Esophagus muscularis mucosa (tissue), 4 donors: ENCODE measurements at regions not wholly inside any gene's neighbourhood (a gene's known extent, or its start where the extent isn't known, plus 50 kb on each side); places are given as distances from the start of the nearest gene placed in this dataset.

Experiments used
- DNase-seq: peaks from one replicate; pipeline ENCODE4 v3.0.0-alpha.2; 2017; ENCODE audit errors: extremely low spot score
- H3K27ac ChIP-seq, 4 donors: fragments of 200-600 bp; sonication (generic); replicated peaks in 1 of 4; 1 replicate in 3 of 4; 2 replicates in 1 of 4; pipeline ENCODE4 v1.5.1; 2016 to 2019; ENCODE audit warnings: mild to moderate bottlenecking in 1 of 4
- H3K27me3 ChIP-seq, 4 donors: fragments of 200-600 bp; sonication (generic); one replicate each; pipeline versions ENCODE4 v1.5.1 to v1.6.0; 2016 to 2019
- H3K36me3 ChIP-seq, 4 donors: fragments of 200-600 bp; sonication (generic); one replicate each; pipeline ENCODE4 v1.5.1; 2016 to 2019
- H3K4me1 ChIP-seq, 4 donors: fragments of 200-600 bp; sonication (generic); one replicate each; pipeline ENCODE4 v1.5.1; 2016 to 2019
- H3K4me3 ChIP-seq, 4 donors: fragments of 200-600 bp; sonication (generic); 1 replicate in 2 of 4; 2 replicates in 2 of 4; pipeline ENCODE4 v1.5.1; 2016 to 2019; ENCODE audit warnings: mild to moderate bottlenecking in 4 of 4, moderate library complexity in 1 of 4
- H3K9me3 ChIP-seq, 4 donors: fragments of 200-600 bp; sonication (generic); 1 replicate in 3 of 4; 2 replicates in 1 of 4; pipeline ENCODE4 v1.5.1; 2016 to 2019
- CTCF ChIP-seq, 3 experiments: fragments of 200-600 bp in 2 of 3; fragments of 450-650 bp in 1 of 3; sonication (generic) in 2 of 3; IDR thresholded peaks; one replicate each; pipeline ENCODE4 v1.5.1; 2017 to 2019; ENCODE audit warnings: antibody characterized with exemption in 3 of 3, mild to moderate bottlenecking in 2 of 3, moderate library complexity in 1 of 3
- EP300 ChIP-seq: sonication (generic); formaldehyde crosslinking; IDR thresholded peaks from one replicate; pipeline ENCODE4 v1.6.1; 2017; ENCODE audit warnings: antibody characterized with exemption
- POLR2A ChIP-seq: fragments of 450-650 bp; IDR thresholded peaks from one replicate; pipeline ENCODE4 v1.6.1; 2017; ENCODE audit warnings: antibody characterized with exemption, moderate library complexity, mild to moderate bottlenecking, low read depth
- POLR2AphosphoS5 ChIP-seq, 2 donors: sonication (generic); formaldehyde crosslinking; IDR thresholded peaks; one replicate each; pipeline ENCODE4 v1.6.1; 2017; ENCODE audit warnings: antibody characterized with exemption in 2 of 2
- WGBS: methylation state at CpG from one replicate; pipeline ENCODE4 v1.1.5; 2018; 5-methylcytosine and 5-hydroxymethylcytosine counted together
- intact Hi-C: fragments of 100-400 bp; cut with DNase I; formaldehyde crosslinking; loops from one replicate; pipeline ENCODE4 v1.15.1; 2023

GRCh38 chr2:158905784-158906183, 62.7 kb upstream of the TANC1 start:
- DNase-seq = peak; percentile 31
- intact Hi-C loops = loop anchor here (10.0 kb wide), 1 partner anchor 129 kb away; no protein-coding TSS in a partner anchor
- Histone ChIP-seq H3K27ac (no peak overlapping the region), H3K36me3 (no peaks in the 10 kb centered on the region), H3K27me3 (no peaks in the 10 kb centered on the region), H3K9me3 (no peaks in the 10 kb centered on the region), H3K4me1 (peaks cover 0 to 23% (median 17%) of the 10 kb centered on the region in 4 donors), H3K4me3 (no peak overlapping the region)
- 61% methylated on average over 4 of the region's 4 CpGs for WGBS
- TF ChIP-seq POLR2A (no peak), CTCF (IDR thresholded peaks at IDR 0.05) (no peak), POLR2AphosphoS5 (IDR thresholded peaks at IDR 0.05) (no peak), EP300 (no peak)

- WGBS = 100% methylated on average over 2 of the region's 2 CpGs
- DNase-seq = peak; percentile 60
- Histone ChIP-seq H3K36me3 (no peaks in the 10 kb centered on the region), H3K4me1 (peaks cover 0 to 18% (median 12%) of the 10 kb centered on the region in 4 donors), H3K27ac (no peak overlapping the region), H3K4me3 (no peak overlapping the region), H3K9me3 (no peaks in the 10 kb centered on the region), H3K27me3 (no peaks in the 10 kb centered on the region)
- TF ChIP-seq CTCF (IDR thresholded peaks at IDR 0.05) = no peak
- TF ChIP-seq EP300 = no peak
- TF ChIP-seq POLR2A = no peak
- TF ChIP-seq POLR2AphosphoS5 (IDR thresholded peaks at IDR 0.05) = no peak
- intact Hi-C loops = loop anchor here (10.0 kb wide), 1 partner anchor 127 kb away; no protein-coding TSS in a partner anchor
Measured at GRCh38 chr2:158907926-158908456, 60.4 kb upstream of the TANC1 start.

GRCh38 chr2:158912112-158912511, 56.3 kb upstream of the TANC1 start:
- WGBS = 77% methylated on average over 4 of the region's 4 CpGs
- intact Hi-C loops = no loop called here
- TF ChIP-seq POLR2A (no peak), CTCF (IDR thresholded peaks at IDR 0.05) (no peak)

GRCh38 chr2:158912765-158913164, 55.7 kb upstream of the TANC1 start:
- Histone ChIP-seq H3K27ac (no peak overlapping the region), H3K36me3 (no peaks in the 10 kb centered on the region), H3K9me3 (no peaks in the 10 kb centered on the region), H3K27me3 (no peaks in the 10 kb centered on the region), H3K4me3 (no peak overlapping the region), H3K4me1 (no peaks in the 10 kb centered on the region)
- peak; percentile 39 for DNase-seq
- no peak for TF ChIP-seq CTCF (IDR thresholded peaks at IDR 0.05)
- no peak for TF ChIP-seq EP300
- no peak for TF ChIP-seq POLR2A
- TF ChIP-seq POLR2AphosphoS5 (IDR thresholded peaks at IDR 0.05) = no peak
- intact Hi-C loops = no loop called here
- WGBS = 81% methylated on average over 1 of the region's 1 CpG

More at GRCh38 chr2:158912112-158912511, 56.3 kb upstream of the TANC1 start:
- H3K36me3 ChIP-seq = no peaks in the 10 kb centered on the region
- DNase-seq = peak; percentile 31
- H3K9me3 ChIP-seq = no peaks in the 10 kb centered on the region
- H3K4me1 ChIP-seq = no peaks in the 10 kb centered on the region
- no peak overlapping the region for H3K4me3 ChIP-seq
- no peak overlapping the region for H3K27ac ChIP-seq
- no peaks in the 10 kb centered on the region for H3K27me3 ChIP-seq

- intact Hi-C loops = no loop called here
- Histone ChIP-seq H3K27me3 (no peaks in the 10 kb centered on the region), H3K9me3 (no peaks in the 10 kb centered on the region), H3K27ac (no peak overlapping the region), H3K4me1 (no peaks in the 10 kb centered on the region), H3K4me3 (no peak overlapping the region), H3K36me3 (no peaks in the 10 kb centered on the region)
- TF ChIP-seq EP300 = no peak
- no peak for TF ChIP-seq POLR2AphosphoS5 (IDR thresholded peaks at IDR 0.05)
- TF ChIP-seq CTCF (IDR thresholded peaks at IDR 0.05) = no peak
- no peak for TF ChIP-seq POLR2A
- DNase-seq = peak; percentile 26
Measured at GRCh38 chr2:158914066-158914465, 54.4 kb upstream of the TANC1 start.
